ENCODE measurements at regions not wholly inside any gene's neighbourhood (a gene's known extent, or its start where the extent isn't known, plus 50 kb on each side); places are given as distances from the start of the nearest gene placed in this dataset.

- Histone ChIP-seq H3K36me3 (ENCODE audit: insufficient read depth, low read length) (no peaks in the 10 kb centered on the region), H3K4me1 (ENCODE audit: control insufficient read depth, insufficient read depth, low read length, unreplicated experiment) (no peaks in the 10 kb centered on the region), H3K4me3 (ENCODE audit: low read depth, low read length) (no peak overlapping the region), H2AFZ (ENCODE audit: low read length, unreplicated experiment) (no peak overlapping the region), H3K27me3 (ENCODE audit: insufficient read depth, low read length) (peaks cover 46% of the 10 kb centered on the region), H3K27ac (ENCODE audit: low read depth, low read length) (no peak overlapping the region), H3K79me2 (ENCODE audit: control insufficient read depth, insufficient read depth, low read length, unreplicated experiment) (no peaks in the 10 kb centered on the region)
Measured at GRCh38 chr11:120031612-120032600, 106.0 kb downstream of the TRIM29 start.

- H3K4me3 ChIP-seq (ENCODE audit: low read depth, low read length) = no peak overlapping the region
- no peak overlapping the region for H2AFZ ChIP-seq (ENCODE audit: low read length, unreplicated experiment)
- no peaks in the 10 kb centered on the region for H3K4me1 ChIP-seq (ENCODE audit: control insufficient read depth, insufficient read depth, low read length, unreplicated experiment)
- no peaks in the 10 kb centered on the region for H3K36me3 ChIP-seq (ENCODE audit: insufficient read depth, low read length)
- H3K27ac ChIP-seq (ENCODE audit: low read depth, low read length) = no peak overlapping the region
- peaks cover 38% of the 10 kb centered on the region for H3K27me3 ChIP-seq (ENCODE audit: insufficient read depth, low read length)
- H3K79me2 ChIP-seq (ENCODE audit: control insufficient read depth, insufficient read depth, low read length, unreplicated experiment) = no peaks in the 10 kb centered on the region
Measured at GRCh38 chr11:120031156-120031555, 106.8 kb downstream of the TRIM29 start.

GRCh38 chr11:120030411-120030810, 107.5 kb downstream of the TRIM29 start:
- no peak overlapping the region for H2AFZ ChIP-seq (ENCODE audit: low read length, unreplicated experiment)
- no peaks in the 10 kb centered on the region for H3K36me3 ChIP-seq (ENCODE audit: insufficient read depth, low read length)
- H3K27ac ChIP-seq (ENCODE audit: low read depth, low read length) = no peak overlapping the region
- H3K79me2 ChIP-seq (ENCODE audit: control insufficient read depth, insufficient read depth, low read length, unreplicated experiment) = no peaks in the 10 kb centered on the region
- H3K4me1 ChIP-seq (ENCODE audit: control insufficient read depth, insufficient read depth, low read length, unreplicated experiment) = no peaks in the 10 kb centered on the region
- peaks cover 32% of the 10 kb centered on the region for H3K27me3 ChIP-seq (ENCODE audit: insufficient read depth, low read length)
- H3K4me3 ChIP-seq (ENCODE audit: low read depth, low read length) = no peak overlapping the region

GRCh38 chr11:120029321-120029720, 108.6 kb downstream of the TRIM29 start:
- Histone ChIP-seq H2AFZ (ENCODE audit: low read length, unreplicated experiment) (no peak overlapping the region), H3K27ac (ENCODE audit: low read depth, low read length) (no peak overlapping the region), H3K79me2 (ENCODE audit: control insufficient read depth, insufficient read depth, low read length, unreplicated experiment) (no peaks in the 10 kb centered on the region), H3K4me3 (ENCODE audit: low read depth, low read length) (no peak overlapping the region), H3K36me3 (ENCODE audit: insufficient read depth, low read length) (no peaks in the 10 kb centered on the region), H3K27me3 (ENCODE audit: insufficient read depth, low read length) (peaks cover 34% of the 10 kb centered on the region), H3K4me1 (ENCODE audit: control insufficient read depth, insufficient read depth, low read length, unreplicated experiment) (no peaks in the 10 kb centered on the region)

GRCh38 chr11:120028897-120029258, 109.0 kb downstream of the TRIM29 start:
- no peak overlapping the region for H2AFZ ChIP-seq (ENCODE audit: low read length, unreplicated experiment)
- H3K36me3 ChIP-seq (ENCODE audit: insufficient read depth, low read length) = no peaks in the 10 kb centered on the region
- no peak overlapping the region for H3K27ac ChIP-seq (ENCODE audit: low read depth, low read length)
- H3K4me3 ChIP-seq (ENCODE audit: low read depth, low read length) = no peak overlapping the region
- H3K79me2 ChIP-seq (ENCODE audit: control insufficient read depth, insufficient read depth, low read length, unreplicated experiment) = no peaks in the 10 kb centered on the region
- H3K27me3 ChIP-seq (ENCODE audit: insufficient read depth, low read length) = peaks cover 37% of the 10 kb centered on the region
- no peaks in the 10 kb centered on the region for H3K4me1 ChIP-seq (ENCODE audit: control insufficient read depth, insufficient read depth, low read length, unreplicated experiment)

- Histone ChIP-seq H3K36me3 (ENCODE audit: insufficient read depth, low read length) (no peaks in the 10 kb centered on the region), H3K27ac (ENCODE audit: low read depth, low read length) (no peak overlapping the region), H3K79me2 (ENCODE audit: control insufficient read depth, insufficient read depth, low read length, unreplicated experiment) (no peaks in the 10 kb centered on the region), H3K27me3 (ENCODE audit: insufficient read depth, low read length) (peaks cover 42% of the 10 kb centered on the region), H3K4me1 (ENCODE audit: control insufficient read depth, insufficient read depth, low read length, unreplicated experiment) (no peaks in the 10 kb centered on the region), H2AFZ (ENCODE audit: low read length, unreplicated experiment) (no peak overlapping the region), H3K4me3 (ENCODE audit: low read depth, low read length) (no peak overlapping the region)
Measured at GRCh38 chr11:120028181-120028896, 109.6 kb downstream of the TRIM29 start.

- Histone ChIP-seq H2AFZ (ENCODE audit: low read length, unreplicated experiment) (no peak overlapping the region), H3K79me2 (ENCODE audit: control insufficient read depth, insufficient read depth, low read length, unreplicated experiment) (no peaks in the 10 kb centered on the region), H3K27ac (ENCODE audit: low read depth, low read length) (no peak overlapping the region), H3K27me3 (ENCODE audit: insufficient read depth, low read length) (peaks cover 44% of the 10 kb centered on the region), H3K4me3 (ENCODE audit: low read depth, low read length) (no peak overlapping the region), H3K36me3 (ENCODE audit: insufficient read depth, low read length) (no peaks in the 10 kb centered on the region), H3K4me1 (ENCODE audit: control insufficient read depth, insufficient read depth, low read length, unreplicated experiment) (no peaks in the 10 kb centered on the region)
Measured at GRCh38 chr11:120027546-120028180, 110.2 kb downstream of the TRIM29 start.

- Histone ChIP-seq H3K36me3 (ENCODE audit: insufficient read depth, low read length) (no peaks in the 10 kb centered on the region), H2AFZ (ENCODE audit: low read length, unreplicated experiment) (no peak overlapping the region), H3K4me3 (ENCODE audit: low read depth, low read length) (no peak overlapping the region), H3K27me3 (ENCODE audit: insufficient read depth, low read length) (peaks cover 46% of the 10 kb centered on the region), H3K79me2 (ENCODE audit: control insufficient read depth, insufficient read depth, low read length, unreplicated experiment) (no peaks in the 10 kb centered on the region), H3K27ac (ENCODE audit: low read depth, low read length) (no peak overlapping the region), H3K4me1 (ENCODE audit: control insufficient read depth, insufficient read depth, low read length, unreplicated experiment) (no peaks in the 10 kb centered on the region)
Measured at GRCh38 chr11:120025606-120026335, 112.1 kb downstream of the TRIM29 start.

- Histone ChIP-seq H3K4me3 (ENCODE audit: low read depth, low read length) (no peak overlapping the region), H3K36me3 (ENCODE audit: insufficient read depth, low read length) (no peaks in the 10 kb centered on the region), H3K4me1 (ENCODE audit: control insufficient read depth, insufficient read depth, low read length, unreplicated experiment) (no peaks in the 10 kb centered on the region), H3K79me2 (ENCODE audit: control insufficient read depth, insufficient read depth, low read length, unreplicated experiment) (no peaks in the 10 kb centered on the region), H3K27me3 (ENCODE audit: insufficient read depth, low read length) (peaks cover 49% of the 10 kb centered on the region), H3K27ac (ENCODE audit: low read depth, low read length) (no peak overlapping the region), H2AFZ (ENCODE audit: low read length, unreplicated experiment) (no peak overlapping the region)
Measured at GRCh38 chr11:120024586-120024985, 113.3 kb downstream of the TRIM29 start.

- Histone ChIP-seq H3K4me3 (ENCODE audit: low read depth, low read length) (no peak overlapping the region), H3K79me2 (ENCODE audit: control insufficient read depth, insufficient read depth, low read length, unreplicated experiment) (no peaks in the 10 kb centered on the region), H3K4me1 (ENCODE audit: control insufficient read depth, insufficient read depth, low read length, unreplicated experiment) (no peaks in the 10 kb centered on the region), H3K27ac (ENCODE audit: low read depth, low read length) (no peak overlapping the region), H3K36me3 (ENCODE audit: insufficient read depth, low read length) (no peaks in the 10 kb centered on the region), H3K27me3 (ENCODE audit: insufficient read depth, low read length) (peaks cover 54% of the 10 kb centered on the region), H2AFZ (ENCODE audit: low read length, unreplicated experiment) (no peak overlapping the region)
Measured at GRCh38 chr11:120024046-120024445, 113.9 kb downstream of the TRIM29 start.

All from ACC112 (cell line).